Neuronal stem cell (in vitro differentiated cells): ENCODE measurements at regions not wholly inside any gene's neighbourhood (a gene's known extent, or its start where the extent isn't known, plus 50 kb on each side); places are given as distances from the start of the nearest gene placed in this dataset.

Experiments
- DNase-seq: peaks from one replicate; pipeline ENCODE4 v3.0.0-alpha.2; 2013; ENCODE audit warnings: low spot score
- H2AFZ ChIP-seq: one replicate; pipeline ENCODE4 v1.6.1; 2013; ENCODE audit warnings: mild to moderate bottlenecking, low read length, inconsistent platforms
- H2AK5ac ChIP-seq: 2 replicates; pipeline ENCODE4 v1.6.1; 2013; ENCODE audit warnings: low read depth, mild to moderate bottlenecking, inconsistent platforms, low read length, moderate library complexity, mixed read lengths
- H2BK120ac ChIP-seq: 2 replicates; pipeline ENCODE4 v1.6.1; 2013; ENCODE audit warnings: low read depth, mild to moderate bottlenecking, inconsistent platforms, low read length, moderate library complexity, mixed read lengths
- H2BK12ac ChIP-seq: one replicate; pipeline ENCODE4 v1.6.1; 2013; ENCODE audit warnings: low read length, inconsistent platforms
- H2BK15ac ChIP-seq: 2 replicates; pipeline ENCODE4 v1.6.1; 2013; ENCODE audit warnings: mild to moderate bottlenecking, low read length, inconsistent platforms, mixed read lengths
- H2BK5ac ChIP-seq: one replicate; pipeline ENCODE4 v1.6.1; 2013; ENCODE audit warnings: inconsistent platforms, mild to moderate bottlenecking, low read length, moderate library complexity
- H3K14ac ChIP-seq: one replicate; pipeline ENCODE4 v1.6.1; 2013; ENCODE audit warnings: low read length, inconsistent platforms
- H3K18ac ChIP-seq: 2 replicates; pipeline ENCODE4 v1.6.1; 2013; ENCODE audit warnings: low read length, inconsistent platforms
- H3K23ac ChIP-seq: 2 replicates; pipeline ENCODE4 v1.6.1; 2013; ENCODE audit warnings: low read depth, mild to moderate bottlenecking, mixed read lengths, low read length, inconsistent platforms; ENCODE audit not compliant: poor library complexity
- H3K27ac ChIP-seq: replicated peaks from 3 replicates; pipeline ENCODE4 v1.5.1; 2013; ENCODE audit warnings: low read length, inconsistent platforms
- H3K27me3 ChIP-seq, 3 experiments: 2 replicates each; pipeline ENCODE4 v1.6.1; 2013; ENCODE audit warnings: low read length in 3 of 3, mild to moderate bottlenecking in 2 of 3, inconsistent platforms in 1 of 3, low read depth in 1 of 3, mixed read lengths in 1 of 3, moderate library complexity in 1 of 3; ENCODE audit not compliant: control insufficient read depth in 3 of 3, insufficient read depth in 3 of 3
- H3K36me3 ChIP-seq, 2 donors: replicated peaks in 1 of 2; 2 replicates each; pipeline ENCODE4 v1.6.1; 2013; ENCODE audit warnings: low read length in 2 of 2; ENCODE audit not compliant: control insufficient read depth in 2 of 2, insufficient read depth in 2 of 2
- H3K4ac ChIP-seq: 2 replicates; pipeline ENCODE4 v1.6.1; 2013; ENCODE audit warnings: inconsistent platforms, mild to moderate bottlenecking, low read length, moderate library complexity
- H3K4me1 ChIP-seq, 2 donors: 1 replicate in 1 of 2; 2 replicates in 1 of 2; pipeline ENCODE4 v1.6.1; 2013; ENCODE audit warnings: low read length in 2 of 2, low read depth in 1 of 2; ENCODE audit not compliant: control insufficient read depth in 2 of 2, insufficient read depth in 1 of 2
- H3K4me2 ChIP-seq: one replicate; pipeline ENCODE4 v1.6.1; 2013; ENCODE audit warnings: mild to moderate bottlenecking, low read length, inconsistent platforms; ENCODE audit not compliant: insufficient read depth, poor library complexity, severe bottlenecking
- H3K4me3 ChIP-seq, 2 donors: 2 replicates each; pipeline ENCODE4 v1.5.1; 2013; ENCODE audit warnings: low read length in 2 of 2, mild to moderate bottlenecking in 2 of 2, inconsistent platforms in 1 of 2, moderate library complexity in 1 of 2
- H3K79me1 ChIP-seq: one replicate; pipeline ENCODE4 v1.6.1; 2013; ENCODE audit warnings: low read depth, mild to moderate bottlenecking, inconsistent platforms, low read length, moderate library complexity
- H3K9ac ChIP-seq: one replicate; pipeline ENCODE4 v1.6.1; 2013; ENCODE audit warnings: mild to moderate bottlenecking, low read depth, low read length, inconsistent platforms; ENCODE audit not compliant: poor library complexity
- H3K9me3 ChIP-seq, 2 donors: replicated peaks in 1 of 2; 2 replicates each; pipeline versions ENCODE3 to v1.6.1; 2013; ENCODE audit warnings: low read length in 2 of 2, mild to moderate bottlenecking in 2 of 2, inconsistent platforms in 1 of 2, low read depth in 1 of 2, mixed read lengths in 1 of 2, moderate library complexity in 1 of 2; ENCODE audit not compliant: control insufficient read depth in 2 of 2, insufficient read depth in 1 of 2
- H4K8ac ChIP-seq: one replicate; pipeline ENCODE4 v1.6.1; 2013; ENCODE audit warnings: low read depth, mild to moderate bottlenecking, inconsistent platforms, low read length, moderate library complexity
- H4K91ac ChIP-seq: one replicate; pipeline ENCODE4 v1.6.1; 2013; ENCODE audit warnings: low read length, low read depth, mild to moderate bottlenecking, inconsistent platforms; ENCODE audit not compliant: poor library complexity
- WGBS, 2 donors: extraction: QIAGEN DNeasy Blood & Tissue Kit; methylation state at CpG; one replicate each; pipeline ENCODE4 v1.1.7; 2013; ENCODE audit warnings: missing lambda C conversion rate in 2 of 2, mixed read lengths in 1 of 2; ENCODE audit not compliant: insufficient read length in 2 of 2, insufficient replicate concordance in 1 of 2; ENCODE audit errors: extremely low coverage in 2 of 2; 5-methylcytosine and 5-hydroxymethylcytosine counted together

DNA sequence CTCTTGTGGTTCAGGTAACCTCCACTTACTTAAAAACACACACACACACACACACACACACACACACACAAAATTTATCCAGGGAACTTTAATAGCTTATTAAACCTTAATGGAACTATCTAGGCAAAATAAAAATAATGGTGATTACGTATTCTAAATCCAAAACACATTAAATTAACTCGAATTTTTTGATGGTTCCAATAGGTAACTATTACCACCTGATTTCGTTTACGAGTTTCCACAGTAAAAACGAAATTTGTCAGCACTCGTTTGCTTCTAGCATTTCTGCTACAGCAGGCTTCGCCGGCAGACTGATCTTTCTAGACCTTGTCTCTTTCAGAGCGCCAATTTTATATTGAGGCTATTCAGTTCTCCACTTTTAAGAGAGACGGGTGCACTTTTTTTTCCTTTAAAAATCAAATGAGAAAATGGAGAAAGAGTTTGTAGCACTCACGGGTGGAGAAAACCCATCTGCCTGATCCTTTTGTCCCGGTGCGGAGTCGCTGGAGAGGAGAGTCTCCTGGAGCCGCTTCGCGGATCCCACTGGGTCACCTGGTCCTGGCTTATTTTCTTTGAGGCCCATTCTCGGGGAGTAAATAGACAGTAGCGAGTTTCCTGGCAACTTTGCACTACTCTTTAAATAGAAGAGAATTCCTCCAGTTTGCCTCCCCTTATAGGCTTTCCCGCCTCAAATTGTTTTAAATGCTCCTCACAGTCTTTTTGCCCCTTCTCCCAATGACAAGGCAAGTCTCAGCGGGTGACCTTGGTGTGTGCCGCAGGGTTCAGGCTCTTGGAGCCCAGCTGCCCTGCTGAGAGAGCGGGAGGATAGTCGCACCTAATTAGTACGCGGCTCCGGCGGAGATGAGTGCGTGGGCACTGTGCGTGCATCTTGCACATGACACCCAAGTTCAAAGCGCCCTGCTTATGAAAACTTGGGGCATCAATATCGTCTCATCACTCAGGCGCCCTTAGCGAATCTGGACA is 117.0 kb downstream of the KCNRG start:
- Histone ChIP-seq H2BK12ac (no peak overlapping the region), H3K4me1 (peaks cover 15 to 20% of the 10 kb centered on the region in 2 donors), H3K23ac (no peak overlapping the region), H4K8ac (no peak overlapping the region), H3K79me1 (no peaks in the 10 kb centered on the region), H2BK120ac (no peak overlapping the region), H3K9me3 (peaks cover 0 to 38% of the 10 kb centered on the region in 2 donors), H2BK5ac (no peak overlapping the region), H2AK5ac (no peak overlapping the region), H3K27me3 (peaks cover 21 to 77% (median 71%) of the 10 kb centered on the region in 3 experiments), H2AFZ (no peak overlapping the region), H3K4ac (no peak overlapping the region), H3K4me3 (no peak overlapping the region), H3K27ac (no peak overlapping the region), H3K4me2 (peak overlapping the region; percentile 38), H2BK15ac (no peak overlapping the region), H3K9ac (no peak overlapping the region), H4K91ac (no peak overlapping the region), H3K36me3 (no peaks in the 10 kb centered on the region), H3K14ac (no peak overlapping the region), H3K18ac (no peak overlapping the region)
- no CpG with 5 or more reads among the region's 34 CpGs for WGBS, 2 donors
- DNase-seq, result peak; percentile 41

DNA sequence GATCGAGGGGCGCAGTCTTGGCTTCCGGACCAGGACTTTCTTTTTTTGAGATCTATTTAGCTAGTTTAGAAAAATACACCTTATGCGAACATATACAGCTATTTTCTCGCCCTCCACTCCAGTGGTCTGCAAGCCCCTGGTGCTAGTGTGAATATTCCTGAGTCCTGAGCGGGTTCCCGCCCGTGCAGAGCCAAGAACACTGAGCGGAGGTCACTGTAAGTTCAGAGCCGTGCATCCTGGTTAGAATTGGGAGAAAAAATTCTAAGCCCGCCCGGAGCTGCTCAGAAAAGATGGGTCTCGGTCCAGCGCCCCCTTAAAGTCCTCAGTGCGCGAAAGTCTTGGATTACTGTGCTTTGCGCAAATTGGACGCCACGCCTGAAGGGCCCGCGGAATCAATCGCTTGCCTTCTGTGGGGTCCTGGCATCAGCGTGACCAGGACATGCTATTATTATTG is 117.7 kb downstream of the KCNRG start:
- Histone ChIP-seq H3K4me3 (no peak overlapping the region), H2BK12ac (no peak overlapping the region), H3K4me1 (peaks cover 14 to 20% of the 10 kb centered on the region in 2 donors), H2AFZ (no peak overlapping the region), H2BK120ac (no peak overlapping the region), H3K79me1 (no peaks in the 10 kb centered on the region), H3K9me3 (peaks cover 0 to 38% of the 10 kb centered on the region in 2 donors), H3K4me2 (peak overlapping the region; percentile 47), H3K27ac (no peak overlapping the region), H4K91ac (no peak overlapping the region), H3K18ac (no peak overlapping the region), H2AK5ac (no peak overlapping the region), H3K4ac (no peak overlapping the region), H4K8ac (no peak overlapping the region), H2BK5ac (no peak overlapping the region), H3K14ac (no peak overlapping the region), H3K23ac (no peak overlapping the region), H3K27me3 (peaks cover 20 to 69% (median 64%) of the 10 kb centered on the region in 3 experiments), H2BK15ac (peak overlapping the region; percentile 26), H3K36me3 (no peaks in the 10 kb centered on the region), H3K9ac (no peak overlapping the region)
- WGBS, 2 donors, result no CpG with 5 or more reads among the region's 23 CpGs
- DNase-seq, result peak; percentile 30

DNA sequence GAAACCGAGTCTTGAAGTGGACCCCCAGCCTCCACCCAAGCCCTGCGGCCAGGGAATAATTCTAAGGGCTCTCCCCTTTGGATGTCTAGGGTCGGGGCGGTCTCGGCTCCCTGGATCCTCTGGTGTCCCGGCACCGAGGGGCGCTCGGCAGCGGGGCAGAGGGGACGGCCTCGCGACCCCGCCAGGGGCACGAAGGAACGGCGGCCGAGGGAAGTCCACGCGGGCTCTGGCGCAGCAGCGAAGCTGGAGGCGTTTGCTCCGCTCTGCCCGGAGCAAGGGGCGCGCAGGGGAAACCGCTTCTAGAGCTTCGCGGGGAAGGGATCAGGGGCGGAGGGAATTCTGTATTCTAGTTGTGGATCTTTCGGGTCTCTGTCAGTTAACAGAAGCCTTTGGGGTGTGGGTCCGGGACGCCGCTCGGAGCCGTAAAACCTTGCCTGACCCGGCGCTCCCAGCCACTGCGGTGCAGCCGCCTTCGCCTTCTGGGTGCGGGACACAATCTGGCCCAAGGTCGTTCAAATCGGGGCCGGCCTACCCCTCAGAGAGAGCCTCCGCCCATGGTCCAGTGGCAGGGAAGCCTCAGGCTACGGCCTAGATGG is 118.2 kb downstream of the KCNRG start:
- H2BK12ac ChIP-seq, result no peak overlapping the region
- peaks cover 0 to 38% of the 10 kb centered on the region in 2 donors for H3K9me3 ChIP-seq

DNA sequence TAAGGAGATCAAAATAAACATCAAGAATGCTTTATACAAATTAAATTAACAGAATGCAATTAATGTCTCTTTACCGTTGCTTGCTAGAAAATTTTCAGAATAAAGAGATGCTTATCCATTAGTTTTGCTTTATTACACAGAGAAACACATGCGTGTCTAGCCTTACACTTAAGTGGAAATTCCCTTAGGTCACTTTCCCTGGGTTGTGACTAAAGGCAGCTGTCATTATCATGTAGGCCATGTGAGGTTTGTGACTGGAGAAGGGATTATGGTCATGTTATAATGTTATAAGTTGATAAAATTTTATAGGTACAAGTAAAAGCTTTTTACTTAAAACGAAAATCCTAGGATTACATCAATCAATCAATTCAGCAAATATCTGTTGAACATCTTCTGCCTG is 121.0 kb downstream of the KCNRG start:
- Histone ChIP-seq H3K18ac (no peak overlapping the region), H2BK12ac (no peak overlapping the region), H2BK15ac (no peak overlapping the region), H3K23ac (no peak overlapping the region), H3K9me3 (peaks cover 0 to 38% of the 10 kb centered on the region in 2 donors), H2BK5ac (no peak overlapping the region), H3K27ac (no peak overlapping the region), H2AFZ (no peak overlapping the region), H3K4me2 (no peak overlapping the region), H3K14ac (no peak overlapping the region), H2AK5ac (no peak overlapping the region), H3K27me3 (peaks cover 16 to 36% (median 32%) of the 10 kb centered on the region in 3 experiments), H4K8ac (no peak overlapping the region), H3K4ac (no peak overlapping the region), H3K36me3 (no peaks in the 10 kb centered on the region), H4K91ac (no peak overlapping the region), H3K9ac (no peak overlapping the region), H2BK120ac (no peak overlapping the region), H3K4me3 (no peak overlapping the region), H3K4me1 (peaks cover 9 to 11% of the 10 kb centered on the region in 2 donors), H3K79me1 (no peaks in the 10 kb centered on the region)
- DNase-seq, result no peak
- no CpG with 5 or more reads among the region's 3 CpGs for WGBS, 2 donors

More for the DNA sequence above, 118.2 kb downstream of the KCNRG start:
- DNase-seq, result no peak
- peak overlapping the region; percentile 50 for H3K9ac ChIP-seq
- H3K4me1 ChIP-seq, result peaks cover 14 to 20% of the 10 kb centered on the region in 2 donors
- H3K14ac ChIP-seq, result no peak overlapping the region
- no peak overlapping the region for H2AFZ ChIP-seq
- no peak overlapping the region for H3K4ac ChIP-seq
- no peak overlapping the region for H2AK5ac ChIP-seq
- no peak overlapping the region for H3K4me3 ChIP-seq
- WGBS, 2 donors, result no CpG with 5 or more reads among the region's 48 CpGs
- no peaks in the 10 kb centered on the region for H3K36me3 ChIP-seq
- no peak overlapping the region for H2BK5ac ChIP-seq
- H4K8ac ChIP-seq, result no peak overlapping the region
- H2BK15ac ChIP-seq, result peak overlapping the region; percentile 26
- H3K18ac ChIP-seq, result peak overlapping the region; percentile 66
- peaks cover 19 to 64% (median 59%) of the 10 kb centered on the region in 3 experiments for H3K27me3 ChIP-seq
- H3K27ac ChIP-seq, result no peak overlapping the region
- peak overlapping the region; percentile 47 for H3K4me2 ChIP-seq
- H2BK120ac ChIP-seq, result no peak overlapping the region
- H3K23ac ChIP-seq, result peak overlapping the region; percentile 27
- H3K79me1 ChIP-seq, result no peaks in the 10 kb centered on the region
- H4K91ac ChIP-seq, result no peak overlapping the region
